GM23338 (cell line): ENCODE measurements at regions not wholly inside any gene's neighbourhood (a gene's known extent, or its start where the extent isn't known, plus 50 kb on each side); places are given as distances from the start of the nearest gene placed in this dataset.

ENCODE experiments used
- ATAC-seq: fragments of 200-7000 bp; cut with Tn5 transposase; 3 replicates; pipeline ENCODE4 v1.9.1; 2020
- DNase-seq: peaks from one replicate; pipeline ENCODE4 v3.0.0-alpha.2; 2015; ENCODE audit warnings: low spot score
- H2AFZ ChIP-seq: fragments of 200-600 bp; sonication (generic); 2 replicates; pipeline ENCODE4 v1.8.0; 2016; ENCODE audit warnings: antibody characterized with exemption, mild to moderate bottlenecking, moderate library complexity
- H3F3A ChIP-seq: fragments of 200-600 bp; sonication (generic); replicated peaks from 2 replicates; pipeline ENCODE4 v1.8.0; 2017; ENCODE audit warnings: antibody characterized with exemption, mixed run types, low read depth
- H3K27ac ChIP-seq: fragments of 200-600 bp; sonication (generic); 2 replicates; pipeline ENCODE4 v1.6.1; 2016; ENCODE audit warnings: low read depth
- H3K27me3 ChIP-seq: fragments of 200-600 bp; sonication (generic); 2 replicates; pipeline ENCODE4 v1.8.0; 2016; ENCODE audit warnings: mild to moderate bottlenecking, mixed run types, moderate library complexity; ENCODE audit not compliant: insufficient read depth
- H3K36me3 ChIP-seq: fragments of 200-600 bp; sonication (generic); 2 replicates; pipeline ENCODE4 v1.8.0; 2016; ENCODE audit warnings: mild to moderate bottlenecking; ENCODE audit not compliant: insufficient read depth
- H3K4me1 ChIP-seq: fragments of 200-600 bp; sonication (generic); 2 replicates; pipeline ENCODE4 v1.8.0; 2016; ENCODE audit warnings: mild to moderate bottlenecking, moderate library complexity; ENCODE audit not compliant: insufficient read depth
- H3K4me2 ChIP-seq: fragments of 200-600 bp; sonication (generic); 2 replicates; pipeline ENCODE4 v1.7.1; 2017; ENCODE audit warnings: mixed run types
- H3K4me3 ChIP-seq: fragments of 200-600 bp; sonication (generic); 2 replicates; pipeline ENCODE4 v1.6.1; 2016; ENCODE audit warnings: mixed run types
- H3K79me2 ChIP-seq: fragments of 200-600 bp; sonication (generic); replicated peaks from 2 replicates; pipeline ENCODE4 v1.8.0; 2017; ENCODE audit warnings: mild to moderate bottlenecking; ENCODE audit not compliant: insufficient read depth
- H3K9me2 ChIP-seq: fragments of 200-600 bp; sonication (generic); 2 replicates; pipeline ENCODE4 v1.8.0; 2017; ENCODE audit not compliant: insufficient read depth
- H4K20me1 ChIP-seq: fragments of 200-600 bp; sonication (generic); replicated peaks from 2 replicates; pipeline ENCODE4 v1.8.0; 2017; ENCODE audit warnings: mild to moderate bottlenecking; ENCODE audit not compliant: insufficient read depth
- H3K27ac Mint-ChIP-seq: 2 replicates; pipeline ENCODE4 v1.8.0; 2020; ENCODE audit warnings: inconsistent platforms, mild to moderate bottlenecking, moderate library complexity, mixed read lengths
- H3K27me3 Mint-ChIP-seq: 3 replicates; pipeline ENCODE4 v1.8.0; 2022; ENCODE audit warnings: low read depth, mild to moderate bottlenecking, moderate library complexity, mixed read lengths, inconsistent platforms; ENCODE audit not compliant: insufficient read depth, poor library complexity
- H3K36me3 Mint-ChIP-seq: 3 replicates; pipeline ENCODE4 v1.8.0; 2021; ENCODE audit warnings: low read depth, mild to moderate bottlenecking, inconsistent platforms, moderate library complexity, mixed read lengths
- H3K4me1 Mint-ChIP-seq: 3 replicates; pipeline ENCODE4 v1.8.0; 2020; ENCODE audit warnings: mild to moderate bottlenecking, inconsistent platforms, mixed read lengths
- H3K4me3 Mint-ChIP-seq: 3 replicates; pipeline ENCODE4 v1.8.0; 2021; ENCODE audit warnings: moderate library complexity, mild to moderate bottlenecking, inconsistent platforms, mixed read lengths
- H3K9me3 Mint-ChIP-seq: 3 replicates; pipeline ENCODE4 v1.8.0; 2020; ENCODE audit warnings: moderate library complexity, mild to moderate bottlenecking, inconsistent platforms, mixed read lengths
- CREB1 ChIP-seq: fragments of 250-450 bp; sonication (Bioruptor Pico); IDR thresholded peaks from 2 replicates; pipeline ENCODE4 v1.5.0; 2020; ENCODE audit warnings: low read depth, mild to moderate bottlenecking, moderate library complexity
- CTCF ChIP-seq, 2 experiments: fragments of 200-600 bp in 1 of 2; sonication (generic) in 1 of 2; conservative IDR thresholded peaks; 2 replicates each; pipeline versions ENCODE4 v1.5.1 to v1.6.1; 2016 to 2017; ENCODE audit warnings: antibody characterized with exemption in 2 of 2, low read depth in 2 of 2, mild to moderate bottlenecking in 2 of 2, moderate library complexity in 1 of 2
- ETS1 ChIP-seq: IDR thresholded peaks from 2 replicates; pipeline ENCODE4 v1.6.1; 2016; ENCODE audit warnings: antibody characterized with exemption
- EZH2 ChIP-seq: fragments of 200-600 bp; sonication (generic); IDR thresholded peaks from one replicate; pipeline ENCODE4 v1.8.0; 2017; ENCODE audit warnings: antibody characterized with exemption, mild to moderate bottlenecking, low read depth; ENCODE audit not compliant: unreplicated experiment
- EZH2phosphoT487 ChIP-seq: fragments of 200-600 bp; sonication (generic); IDR thresholded peaks from one replicate; pipeline ENCODE4 v1.8.1; 2018; ENCODE audit warnings: antibody characterized with exemption; ENCODE audit not compliant: unreplicated experiment
- JUNB ChIP-seq: IDR thresholded peaks from one replicate; pipeline ENCODE4 v1.6.1; 2016; ENCODE audit warnings: antibody characterized with exemption; ENCODE audit not compliant: unreplicated experiment
- NANOG ChIP-seq: IDR thresholded peaks from 2 replicates; pipeline ENCODE4 v1.6.1; 2016; ENCODE audit warnings: antibody characterized with exemption, borderline replicate concordance
- POLR2AphosphoS5 ChIP-seq: IDR thresholded peaks from 2 replicates; pipeline ENCODE4 v1.6.1; 2016; ENCODE audit warnings: antibody characterized with exemption, low read depth
- REST ChIP-seq: IDR thresholded peaks from one replicate; pipeline ENCODE4 v1.6.1; 2018; ENCODE audit warnings: antibody characterized with exemption; ENCODE audit not compliant: unreplicated experiment
- ZNF114 ChIP-seq: fragments of 250-450 bp; sonication (Bioruptor Pico); IDR thresholded peaks from 2 replicates; pipeline ENCODE4 v1.5.0; 2020; ENCODE audit warnings: mild to moderate bottlenecking, moderate library complexity
- ZNF331 ChIP-seq: fragments of 250-450 bp; sonication (Bioruptor Pico); IDR thresholded peaks from 2 replicates; pipeline ENCODE4 v1.5.0; 2020; ENCODE audit warnings: low read depth, mild to moderate bottlenecking, moderate library complexity
- TF ChIP-seq, protein P1 (sequence below): fragments of 250-450 bp; sonication (Bioruptor Pico); IDR thresholded peaks from 2 replicates; pipeline ENCODE4 v1.5.0; 2020; ENCODE audit warnings: mild to moderate bottlenecking, moderate library complexity

GRCh38 chr12:29050503-29050902 is 98.6 kb upstream of the FAR2 start:
- H3K36me3 Mint-ChIP-seq: no peaks in the 10 kb centered on the region; the same call in 2 of the 3 replicates
- H3K36me3 ChIP-seq: no peaks in the 10 kb centered on the region
- no peaks in the 10 kb centered on the region for H3F3A ChIP-seq
- no peak for DNase-seq
- H3K79me2 ChIP-seq: no peaks in the 10 kb centered on the region
- H3K27ac Mint-ChIP-seq: no peak overlapping the region
- H3K27me3 ChIP-seq: no peaks in the 10 kb centered on the region
- H3K27me3 Mint-ChIP-seq: no peaks in the 10 kb centered on the region
- H3K4me2 ChIP-seq: no peak overlapping the region
- no peak overlapping the region for H3K4me3 ChIP-seq
- H4K20me1 ChIP-seq: no peaks in the 10 kb centered on the region
- H3K9me2 ChIP-seq: peaks cover 4% of the 10 kb centered on the region; the same call in 1 of the 2 replicates
- TF ChIP-seq JUNB: no peak
- no peak for TF ChIP-seq ZNF114 (CRISPR knock-in tag)
- TF ChIP-seq, protein P1, sequence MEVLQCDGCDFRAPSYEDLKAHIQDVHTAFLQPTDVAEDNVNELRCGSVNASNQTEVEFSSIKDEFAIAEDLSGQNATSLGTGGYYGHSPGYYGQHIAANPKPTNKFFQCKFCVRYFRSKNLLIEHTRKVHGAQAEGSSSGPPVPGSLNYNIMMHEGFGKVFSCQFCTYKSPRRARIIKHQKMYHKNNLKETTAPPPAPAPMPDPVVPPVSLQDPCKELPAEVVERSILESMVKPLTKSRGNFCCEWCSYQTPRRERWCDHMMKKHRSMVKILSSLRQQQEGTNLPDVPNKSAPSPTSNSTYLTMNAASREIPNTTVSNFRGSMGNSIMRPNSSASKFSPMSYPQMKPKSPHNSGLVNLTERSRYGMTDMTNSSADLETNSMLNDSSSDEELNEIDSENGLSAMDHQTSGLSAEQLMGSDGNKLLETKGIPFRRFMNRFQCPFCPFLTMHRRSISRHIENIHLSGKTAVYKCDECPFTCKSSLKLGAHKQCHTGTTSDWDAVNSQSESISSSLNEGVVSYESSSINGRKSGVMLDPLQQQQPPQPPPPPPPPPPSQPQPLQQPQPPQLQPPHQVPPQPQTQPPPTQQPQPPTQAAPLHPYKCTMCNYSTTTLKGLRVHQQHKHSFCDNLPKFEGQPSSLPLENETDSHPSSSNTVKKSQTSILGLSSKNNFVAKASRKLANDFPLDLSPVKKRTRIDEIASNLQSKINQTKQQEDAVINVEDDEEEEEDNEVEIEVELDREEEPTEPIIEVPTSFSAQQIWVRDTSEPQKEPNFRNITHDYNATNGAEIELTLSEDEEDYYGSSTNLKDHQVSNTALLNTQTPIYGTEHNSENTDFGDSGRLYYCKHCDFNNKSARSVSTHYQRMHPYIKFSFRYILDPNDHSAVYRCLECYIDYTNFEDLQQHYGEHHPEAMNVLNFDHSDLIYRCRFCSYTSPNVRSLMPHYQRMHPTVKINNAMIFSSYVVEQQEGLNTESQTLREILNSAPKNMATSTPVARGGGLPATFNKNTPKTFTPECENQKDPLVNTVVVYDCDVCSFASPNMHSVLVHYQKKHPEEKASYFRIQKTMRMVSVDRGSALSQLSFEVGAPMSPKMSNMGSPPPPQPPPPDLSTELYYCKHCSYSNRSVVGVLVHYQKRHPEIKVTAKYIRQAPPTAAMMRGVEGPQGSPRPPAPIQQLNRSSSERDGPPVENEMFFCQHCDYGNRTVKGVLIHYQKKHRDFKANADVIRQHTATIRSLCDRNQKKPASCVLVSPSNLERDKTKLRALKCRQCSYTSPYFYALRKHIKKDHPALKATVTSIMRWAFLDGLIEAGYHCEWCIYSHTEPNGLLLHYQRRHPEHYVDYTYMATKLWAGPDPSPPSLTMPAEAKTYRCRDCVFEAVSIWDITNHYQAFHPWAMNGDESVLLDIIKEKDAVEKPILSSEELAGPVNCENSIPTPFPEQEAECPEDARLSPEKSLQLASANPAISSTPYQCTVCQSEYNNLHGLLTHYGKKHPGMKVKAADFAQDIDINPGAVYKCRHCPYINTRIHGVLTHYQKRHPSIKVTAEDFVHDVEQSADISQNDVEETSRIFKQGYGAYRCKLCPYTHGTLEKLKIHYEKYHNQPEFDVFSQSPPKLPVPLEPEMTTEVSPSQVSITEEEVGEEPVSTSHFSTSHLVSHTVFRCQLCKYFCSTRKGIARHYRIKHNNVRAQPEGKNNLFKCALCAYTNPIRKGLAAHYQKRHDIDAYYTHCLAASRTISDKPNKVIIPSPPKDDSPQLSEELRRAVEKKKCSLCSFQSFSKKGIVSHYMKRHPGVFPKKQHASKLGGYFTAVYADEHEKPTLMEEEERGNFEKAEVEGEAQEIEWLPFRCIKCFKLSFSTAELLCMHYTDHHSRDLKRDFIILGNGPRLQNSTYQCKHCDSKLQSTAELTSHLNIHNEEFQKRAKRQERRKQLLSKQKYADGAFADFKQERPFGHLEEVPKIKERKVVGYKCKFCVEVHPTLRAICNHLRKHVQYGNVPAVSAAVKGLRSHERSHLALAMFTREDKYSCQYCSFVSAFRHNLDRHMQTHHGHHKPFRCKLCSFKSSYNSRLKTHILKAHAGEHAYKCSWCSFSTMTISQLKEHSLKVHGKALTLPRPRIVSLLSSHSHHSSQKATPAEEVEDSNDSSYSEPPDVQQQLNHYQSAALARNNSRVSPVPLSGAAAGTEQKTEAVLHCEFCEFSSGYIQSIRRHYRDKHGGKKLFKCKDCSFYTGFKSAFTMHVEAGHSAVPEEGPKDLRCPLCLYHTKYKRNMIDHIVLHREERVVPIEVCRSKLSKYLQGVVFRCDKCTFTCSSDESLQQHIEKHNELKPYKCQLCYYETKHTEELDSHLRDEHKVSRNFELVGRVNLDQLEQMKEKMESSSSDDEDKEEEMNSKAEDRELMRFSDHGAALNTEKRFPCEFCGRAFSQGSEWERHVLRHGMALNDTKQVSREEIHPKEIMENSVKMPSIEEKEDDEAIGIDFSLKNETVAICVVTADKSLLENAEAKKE (CRISPR knock-in tag): no peak
- no peak for TF ChIP-seq NANOG
- TF ChIP-seq EZH2: no peak
- TF ChIP-seq ZNF331 (CRISPR knock-in tag): no peak
- no peak for TF ChIP-seq ETS1
- TF ChIP-seq CTCF (conservative IDR thresholded peaks at IDR 0.05; ENCODE audit: low read depth in 2 of 2): no peak
- no peak for TF ChIP-seq REST
- TF ChIP-seq EZH2phosphoT487: no peak
- no peak for TF ChIP-seq POLR2AphosphoS5
- TF ChIP-seq CREB1: no peak
- no peaks in the 10 kb centered on the region for H3K4me1 ChIP-seq
- ATAC-seq: no peak
- no peak overlapping the region for H3K4me3 Mint-ChIP-seq
- no peak overlapping the region for H2AFZ ChIP-seq
- H3K4me1 Mint-ChIP-seq: no peaks in the 10 kb centered on the region
- H3K9me3 Mint-ChIP-seq: no peaks in the 10 kb centered on the region
- H3K27ac ChIP-seq: no peak overlapping the region
